ENCODE measurements at regions not wholly inside any gene's neighbourhood (a gene's known extent, or its start where the extent isn't known, plus 50 kb on each side); places are given as distances from the start of the nearest gene placed in this dataset.

GRCh38 chr5:153899746-153900145 lies 139.0 kb downstream of the FAM114A2 start:
- no peaks in the 10 kb centered on the region for H3K36me3 ChIP-seq (ENCODE audit: insufficient read depth, low read length)
- no peak for TF ChIP-seq CTCF (IDR thresholded peaks at IDR 0.05; ENCODE audit: extremely low read depth, low read depth, low read length)
- no peaks in the 10 kb centered on the region for H3K79me2 ChIP-seq (ENCODE audit: insufficient read depth, low read length)
- no peaks in the 10 kb centered on the region for H3K9me3 ChIP-seq (ENCODE audit: low read depth, low read length)
- no peak overlapping the region for H3K4me3 ChIP-seq (ENCODE audit: insufficient read depth, low read length)
- no peak for DNase-seq (ENCODE audit: insufficient read length, low spot score, missing footprints)
- H4K20me1 ChIP-seq (ENCODE audit: insufficient read depth, low read length) = no peaks in the 10 kb centered on the region
- peaks cover 41% of the 10 kb centered on the region for H3K4me1 ChIP-seq (ENCODE audit: insufficient read depth, low read length)
- H2AFZ ChIP-seq (ENCODE audit: low read length) = no peak overlapping the region
- no peaks in the 10 kb centered on the region for H3K27me3 ChIP-seq (ENCODE audit: insufficient read depth, low read length)
- H3K4me2 ChIP-seq (ENCODE audit: insufficient read depth, low read length) = no peak overlapping the region
- H3K27ac ChIP-seq (ENCODE audit: low read depth, low read length) = no peak overlapping the region

- Histone ChIP-seq H3K4me2 (ENCODE audit: insufficient read depth, low read length) (no peak overlapping the region), H4K20me1 (ENCODE audit: insufficient read depth, low read length) (no peaks in the 10 kb centered on the region), H3K27me3 (ENCODE audit: insufficient read depth, low read length) (no peaks in the 10 kb centered on the region), H3K4me3 (ENCODE audit: insufficient read depth, low read length) (no peak overlapping the region), H2AFZ (ENCODE audit: low read length) (no peak overlapping the region), H3K27ac (ENCODE audit: low read depth, low read length) (no peak overlapping the region), H3K36me3 (ENCODE audit: insufficient read depth, low read length) (no peaks in the 10 kb centered on the region), H3K4me1 (ENCODE audit: insufficient read depth, low read length) (peaks cover 26% of the 10 kb centered on the region), H3K9me3 (ENCODE audit: low read depth, low read length) (no peaks in the 10 kb centered on the region), H3K79me2 (ENCODE audit: insufficient read depth, low read length) (no peaks in the 10 kb centered on the region)
- TF ChIP-seq CTCF (IDR thresholded peaks at IDR 0.05; ENCODE audit: extremely low read depth, low read depth, low read length) = no peak
- DNase-seq (ENCODE audit: insufficient read length, low spot score, missing footprints) = no peak
These were observed 142.0 kb downstream of the FAM114A2 start for GRCh38 chr5:153896701-153897100.

GRCh38 chr5:153896117-153896516 lies 142.6 kb downstream of the FAM114A2 start:
- no peaks in the 10 kb centered on the region for H3K9me3 ChIP-seq (ENCODE audit: low read depth, low read length)
- H3K27ac ChIP-seq (ENCODE audit: low read depth, low read length) = no peak overlapping the region
- H3K36me3 ChIP-seq (ENCODE audit: insufficient read depth, low read length) = no peaks in the 10 kb centered on the region
- DNase-seq (ENCODE audit: insufficient read length, low spot score, missing footprints) = peak; percentile 22
- no peak overlapping the region for H3K4me3 ChIP-seq (ENCODE audit: insufficient read depth, low read length)
- peaks cover 22% of the 10 kb centered on the region for H3K4me1 ChIP-seq (ENCODE audit: insufficient read depth, low read length)
- no peaks in the 10 kb centered on the region for H3K79me2 ChIP-seq (ENCODE audit: insufficient read depth, low read length)
- H2AFZ ChIP-seq (ENCODE audit: low read length) = no peak overlapping the region
- no peak for TF ChIP-seq CTCF (IDR thresholded peaks at IDR 0.05; ENCODE audit: extremely low read depth, low read depth, low read length)
- no peaks in the 10 kb centered on the region for H4K20me1 ChIP-seq (ENCODE audit: insufficient read depth, low read length)
- no peaks in the 10 kb centered on the region for H3K27me3 ChIP-seq (ENCODE audit: insufficient read depth, low read length)
- peak overlapping the region; percentile 14 for H3K4me2 ChIP-seq (ENCODE audit: insufficient read depth, low read length)

- Histone ChIP-seq H2AFZ (ENCODE audit: low read length) (no peak overlapping the region), H4K20me1 (ENCODE audit: insufficient read depth, low read length) (no peaks in the 10 kb centered on the region), H3K79me2 (ENCODE audit: insufficient read depth, low read length) (no peaks in the 10 kb centered on the region), H3K4me3 (ENCODE audit: insufficient read depth, low read length) (no peak overlapping the region), H3K36me3 (ENCODE audit: insufficient read depth, low read length) (no peaks in the 10 kb centered on the region), H3K27me3 (ENCODE audit: insufficient read depth, low read length) (no peaks in the 10 kb centered on the region), H3K27ac (ENCODE audit: low read depth, low read length) (no peak overlapping the region), H3K4me1 (ENCODE audit: insufficient read depth, low read length) (peaks cover 16% of the 10 kb centered on the region), H3K4me2 (ENCODE audit: insufficient read depth, low read length) (no peak overlapping the region), H3K9me3 (ENCODE audit: low read depth, low read length) (no peaks in the 10 kb centered on the region)
- DNase-seq (ENCODE audit: insufficient read length, low spot score, missing footprints) = no peak
- TF ChIP-seq CTCF (IDR thresholded peaks at IDR 0.05; ENCODE audit: extremely low read depth, low read depth, low read length) = no peak
These were observed 143.4 kb downstream of the FAM114A2 start for GRCh38 chr5:153895266-153895665.
